ENCODE measurements at regions not wholly inside any gene's neighbourhood (a gene's known extent, or its start where the extent isn't known, plus 50 kb on each side); places are given as distances from the start of the nearest gene placed in this dataset.
"Not testable (repeated sequence)": the region's sequence is repeated elsewhere in the genome, so short reads cannot be mapped to it uniquely, and the experiment has no call there.

DNA sequence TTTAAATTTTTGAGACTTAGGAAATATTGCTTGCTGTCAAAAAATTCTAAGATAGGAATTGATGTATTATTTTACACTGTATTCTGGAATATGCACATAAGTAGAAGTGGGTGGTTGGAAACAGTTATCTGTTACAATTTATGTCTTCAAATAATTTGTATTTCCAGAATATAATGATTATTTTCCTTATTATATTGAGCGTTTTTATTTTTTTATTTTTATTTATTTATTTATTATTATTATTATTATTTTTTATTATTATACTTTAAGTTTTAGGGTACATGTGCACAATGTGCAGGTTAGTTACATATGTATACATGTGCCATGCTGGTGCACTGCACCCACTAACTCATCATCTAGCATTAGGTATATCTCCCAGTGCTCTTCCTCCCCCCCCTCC is 320.1 kb downstream of the GRXCR1 start:
- TF ChIP-seq ZFX (IDR thresholded peaks at IDR 0.05): not testable (repeated sequence)
- TF ChIP-seq, protein P1, sequence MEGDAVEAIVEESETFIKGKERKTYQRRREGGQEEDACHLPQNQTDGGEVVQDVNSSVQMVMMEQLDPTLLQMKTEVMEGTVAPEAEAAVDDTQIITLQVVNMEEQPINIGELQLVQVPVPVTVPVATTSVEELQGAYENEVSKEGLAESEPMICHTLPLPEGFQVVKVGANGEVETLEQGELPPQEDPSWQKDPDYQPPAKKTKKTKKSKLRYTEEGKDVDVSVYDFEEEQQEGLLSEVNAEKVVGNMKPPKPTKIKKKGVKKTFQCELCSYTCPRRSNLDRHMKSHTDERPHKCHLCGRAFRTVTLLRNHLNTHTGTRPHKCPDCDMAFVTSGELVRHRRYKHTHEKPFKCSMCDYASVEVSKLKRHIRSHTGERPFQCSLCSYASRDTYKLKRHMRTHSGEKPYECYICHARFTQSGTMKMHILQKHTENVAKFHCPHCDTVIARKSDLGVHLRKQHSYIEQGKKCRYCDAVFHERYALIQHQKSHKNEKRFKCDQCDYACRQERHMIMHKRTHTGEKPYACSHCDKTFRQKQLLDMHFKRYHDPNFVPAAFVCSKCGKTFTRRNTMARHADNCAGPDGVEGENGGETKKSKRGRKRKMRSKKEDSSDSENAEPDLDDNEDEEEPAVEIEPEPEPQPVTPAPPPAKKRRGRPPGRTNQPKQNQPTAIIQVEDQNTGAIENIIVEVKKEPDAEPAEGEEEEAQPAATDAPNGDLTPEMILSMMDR (conservative IDR thresholded peaks at IDR 0.05): not testable (repeated sequence)
